ENCODE measurements at regions not wholly inside any gene's neighbourhood (a gene's known extent, or its start where the extent isn't known, plus 50 kb on each side); places are given as distances from the start of the nearest gene placed in this dataset.
"Not testable (repeated sequence)": the region's sequence is repeated elsewhere in the genome, so short reads cannot be mapped to it uniquely, and the experiment has no call there.

DNA sequence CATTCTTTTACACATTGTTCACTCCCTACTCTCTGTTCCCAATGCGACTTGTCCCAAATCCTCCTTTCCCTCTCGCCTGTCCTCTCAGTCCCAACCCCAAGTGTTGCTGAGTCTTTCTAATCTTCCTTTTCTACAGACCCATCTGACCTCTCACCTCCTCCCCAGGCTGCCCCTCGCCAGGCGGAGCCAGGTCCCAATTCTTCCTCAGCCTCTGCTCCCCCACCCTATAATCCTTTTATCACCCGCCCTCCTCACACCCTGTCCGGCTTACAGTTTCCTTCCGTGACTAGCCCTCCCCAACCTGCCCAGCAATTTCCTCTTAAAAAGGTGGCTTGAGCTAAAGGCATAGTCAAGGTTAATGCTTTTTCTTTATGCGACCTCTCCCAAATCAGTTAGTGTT is 373.4 kb downstream of the RND3 start:
- H3K4me3 ChIP-seq (ENCODE audit: insufficient read depth, low read depth, low read length); DNase-seq; H3K27me3 ChIP-seq (ENCODE audit: control insufficient read depth, insufficient read depth, low read length); H3K36me3 ChIP-seq (replicated peaks; ENCODE audit: control insufficient read depth, insufficient read depth, low read length): not testable (repeated sequence)

GRCh38 chr2:150110548-150110947 is 376.9 kb downstream of the RND3 start:
- H3K4me3 ChIP-seq (ENCODE audit: insufficient read depth, low read depth, low read length): no peak overlapping the region
- H3K36me3 ChIP-seq (replicated peaks; ENCODE audit: control insufficient read depth, insufficient read depth, low read length): no peaks in the 10 kb centered on the region
- H3K27me3 ChIP-seq (ENCODE audit: control insufficient read depth, insufficient read depth, low read length): no peaks in the 10 kb centered on the region
- no peak for DNase-seq

- DNase-seq: no peak
- Histone ChIP-seq H3K27me3 (ENCODE audit: control insufficient read depth, insufficient read depth, low read length) (no peaks in the 10 kb centered on the region), H3K36me3 (replicated peaks; ENCODE audit: control insufficient read depth, insufficient read depth, low read length) (no peaks in the 10 kb centered on the region), H3K4me3 (ENCODE audit: insufficient read depth, low read depth, low read length) (no peak overlapping the region)
Observed at GRCh38 chr2:150109912-150110311, 377.6 kb downstream of the RND3 start.

DNA sequence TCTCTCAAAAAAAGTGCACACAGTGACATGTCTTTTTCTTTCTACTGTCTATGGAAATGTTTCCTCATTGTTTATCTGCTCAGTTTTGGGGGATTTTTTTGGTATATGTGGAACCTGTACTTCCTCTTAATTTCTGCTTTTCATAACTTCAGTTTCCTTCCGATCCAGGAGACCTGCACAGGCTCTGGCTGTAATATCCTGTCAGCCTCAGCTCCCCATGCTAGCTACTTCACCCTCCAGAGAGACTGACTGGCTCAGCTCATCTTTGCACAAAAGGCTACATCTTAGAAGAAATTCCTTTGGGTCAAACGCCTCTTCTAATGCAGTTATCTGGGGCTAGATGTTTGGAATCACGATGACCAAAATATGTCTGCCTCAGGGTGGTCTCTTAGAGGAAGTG is 378.4 kb downstream of the RND3 start:
- Histone ChIP-seq H3K27me3 (ENCODE audit: control insufficient read depth, insufficient read depth, low read length) (no peaks in the 10 kb centered on the region), H3K4me3 (ENCODE audit: insufficient read depth, low read depth, low read length) (no peak overlapping the region), H3K36me3 (replicated peaks; ENCODE audit: control insufficient read depth, insufficient read depth, low read length) (no peaks in the 10 kb centered on the region)
- DNase-seq: no peak

GRCh38 chr2:150107816-150108215 is 379.7 kb downstream of the RND3 start:
- no peak overlapping the region for H3K4me3 ChIP-seq (ENCODE audit: insufficient read depth, low read depth, low read length)
- no peak for DNase-seq
- H3K36me3 ChIP-seq (replicated peaks; ENCODE audit: control insufficient read depth, insufficient read depth, low read length): no peaks in the 10 kb centered on the region
- H3K27me3 ChIP-seq (ENCODE audit: control insufficient read depth, insufficient read depth, low read length): no peaks in the 10 kb centered on the region

DNA sequence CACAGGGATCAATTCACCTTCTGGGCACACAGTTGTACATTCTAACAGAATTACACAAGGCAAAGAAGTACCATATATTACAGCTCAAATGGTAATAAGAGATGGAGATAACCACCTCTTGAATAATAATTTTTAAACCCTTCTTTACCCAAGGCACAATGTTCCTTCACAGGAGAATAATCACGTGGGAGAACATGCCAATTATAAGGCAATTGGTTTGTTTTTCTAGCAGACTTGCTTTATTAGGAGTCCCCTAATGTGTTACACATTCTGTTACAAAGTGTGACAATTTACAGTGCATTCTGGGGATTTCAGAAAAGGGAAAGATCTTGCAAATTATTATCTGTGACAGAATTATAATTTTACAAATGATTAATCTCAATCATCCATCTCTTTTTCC is 380.3 kb downstream of the RND3 start:
- no peaks in the 10 kb centered on the region for H3K27me3 ChIP-seq (ENCODE audit: control insufficient read depth, insufficient read depth, low read length)
- H3K4me3 ChIP-seq (ENCODE audit: insufficient read depth, low read depth, low read length): no peak overlapping the region
- H3K36me3 ChIP-seq (replicated peaks; ENCODE audit: control insufficient read depth, insufficient read depth, low read length): no peaks in the 10 kb centered on the region
- no peak for DNase-seq

GRCh38 chr2:150101947-150102346 is 385.5 kb downstream of the RND3 start:
- Histone ChIP-seq H3K27me3 (ENCODE audit: control insufficient read depth, insufficient read depth, low read length) (no peaks in the 10 kb centered on the region), H3K36me3 (replicated peaks; ENCODE audit: control insufficient read depth, insufficient read depth, low read length) (no peaks in the 10 kb centered on the region), H3K4me3 (ENCODE audit: insufficient read depth, low read depth, low read length) (no peak overlapping the region)
- DNase-seq: no peak

DNA sequence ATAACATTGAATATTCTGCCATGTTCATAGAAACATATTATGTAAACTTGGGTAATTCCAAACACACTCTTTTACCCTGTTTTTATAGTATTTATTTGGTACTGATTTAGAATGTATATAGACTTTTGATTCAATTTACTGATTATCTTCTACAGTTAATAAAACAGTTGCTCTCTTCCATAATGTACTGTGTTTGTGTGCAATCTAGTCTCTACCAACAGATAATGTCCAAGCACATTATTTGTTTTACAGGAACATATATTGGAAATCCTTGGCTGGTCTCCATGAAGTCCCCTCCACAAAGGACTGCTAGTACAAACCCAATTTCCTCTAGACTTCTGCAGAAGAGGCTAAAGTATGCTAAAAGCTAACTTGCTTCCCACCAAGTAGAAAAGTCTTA is 386.6 kb downstream of the RND3 start:
- DNase-seq: no peak
- Histone ChIP-seq H3K36me3 (replicated peaks; ENCODE audit: control insufficient read depth, insufficient read depth, low read length) (no peaks in the 10 kb centered on the region), H3K27me3 (ENCODE audit: control insufficient read depth, insufficient read depth, low read length) (no peaks in the 10 kb centered on the region), H3K4me3 (ENCODE audit: insufficient read depth, low read depth, low read length) (no peak overlapping the region)

GRCh38 chr2:150100336-150100735 is 387.1 kb downstream of the RND3 start:
- H3K27me3 ChIP-seq (ENCODE audit: control insufficient read depth, insufficient read depth, low read length): no peaks in the 10 kb centered on the region
- no peak overlapping the region for H3K4me3 ChIP-seq (ENCODE audit: insufficient read depth, low read depth, low read length)
- no peaks in the 10 kb centered on the region for H3K36me3 ChIP-seq (replicated peaks; ENCODE audit: control insufficient read depth, insufficient read depth, low read length)
- DNase-seq: no peak

GRCh38 chr2:150099805-150100204 is 387.7 kb downstream of the RND3 start:
- no peaks in the 10 kb centered on the region for H3K27me3 ChIP-seq (ENCODE audit: control insufficient read depth, insufficient read depth, low read length)
- H3K4me3 ChIP-seq (ENCODE audit: insufficient read depth, low read depth, low read length): no peak overlapping the region
- no peak for DNase-seq

GRCh38 chr2:150097901-150098531 is 389.5 kb downstream of the RND3 start:
- Histone ChIP-seq H3K27me3 (ENCODE audit: control insufficient read depth, insufficient read depth, low read length) (no peaks in the 10 kb centered on the region), H3K36me3 (replicated peaks; ENCODE audit: control insufficient read depth, insufficient read depth, low read length) (no peaks in the 10 kb centered on the region), H3K4me3 (ENCODE audit: insufficient read depth, low read depth, low read length) (no peak overlapping the region)
- no peak for DNase-seq

More at GRCh38 chr2:150099805-150100204, 387.7 kb downstream of the RND3 start:
- H3K36me3 ChIP-seq (replicated peaks; ENCODE audit: control insufficient read depth, insufficient read depth, low read length): no peaks in the 10 kb centered on the region

- Histone ChIP-seq H3K27me3 (ENCODE audit: control insufficient read depth, insufficient read depth, low read length) (no peaks in the 10 kb centered on the region), H3K36me3 (replicated peaks; ENCODE audit: control insufficient read depth, insufficient read depth, low read length) (no peaks in the 10 kb centered on the region), H3K4me3 (ENCODE audit: insufficient read depth, low read depth, low read length) (no peak overlapping the region)
- no peak for DNase-seq
Observed at GRCh38 chr2:150097402-150097801, 390.1 kb downstream of the RND3 start.

GRCh38 chr2:150095361-150096095 is 391.9 kb downstream of the RND3 start:
- no peak for DNase-seq
- Histone ChIP-seq H3K4me3 (ENCODE audit: insufficient read depth, low read depth, low read length) (no peak overlapping the region), H3K36me3 (replicated peaks; ENCODE audit: control insufficient read depth, insufficient read depth, low read length) (no peaks in the 10 kb centered on the region), H3K27me3 (ENCODE audit: control insufficient read depth, insufficient read depth, low read length) (no peaks in the 10 kb centered on the region)

- H3K27me3 ChIP-seq (ENCODE audit: control insufficient read depth, insufficient read depth, low read length): no peaks in the 10 kb centered on the region
Observed at GRCh38 chr2:150091846-150092245, 395.6 kb downstream of the RND3 start.

DNA sequence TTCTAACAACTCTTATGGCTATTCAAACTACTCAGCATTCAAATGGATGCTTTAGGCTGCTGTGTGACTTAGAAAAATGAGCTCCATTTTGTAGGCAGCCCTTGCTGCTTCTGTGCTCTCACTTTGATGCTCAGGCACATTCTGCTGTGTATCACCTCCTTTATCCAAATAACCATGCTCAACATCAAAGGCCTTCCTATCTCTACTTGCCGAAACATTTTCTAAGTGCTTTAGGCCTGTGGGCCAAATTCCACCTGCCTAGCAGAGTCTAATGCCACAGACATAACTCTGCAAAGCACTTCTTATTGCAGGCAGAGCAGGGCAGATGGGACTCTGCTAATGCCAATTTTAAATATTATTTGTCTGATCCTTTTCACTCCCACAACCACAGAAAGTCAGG is 397.4 kb downstream of the RND3 start:
- no peak for DNase-seq
- no peak overlapping the region for H3K4me3 ChIP-seq (ENCODE audit: insufficient read depth, low read depth, low read length)
- no peaks in the 10 kb centered on the region for H3K36me3 ChIP-seq (replicated peaks; ENCODE audit: control insufficient read depth, insufficient read depth, low read length)
- H3K27me3 ChIP-seq (ENCODE audit: control insufficient read depth, insufficient read depth, low read length): no peaks in the 10 kb centered on the region

More at GRCh38 chr2:150091846-150092245, 395.6 kb downstream of the RND3 start:
- no peaks in the 10 kb centered on the region for H3K36me3 ChIP-seq (replicated peaks; ENCODE audit: control insufficient read depth, insufficient read depth, low read length)
- no peak for DNase-seq
- no peak overlapping the region for H3K4me3 ChIP-seq (ENCODE audit: insufficient read depth, low read depth, low read length)
